Activated naive CD4-positive, alpha-beta T cell treated with anti-CD3 and anti-CD28 coated beads, Interleukin-2, amount 50 U/mL, for 24 hours (primary cell): ENCODE measurements at regions not wholly inside any gene's neighbourhood (a gene's known extent, or its start where the extent isn't known, plus 50 kb on each side); places are given as distances from the start of the nearest gene placed in this dataset.
"Not testable (repeated sequence)": the region's sequence is repeated elsewhere in the genome, so short reads cannot be mapped to it uniquely, and the experiment has no call there.

ENCODE experiments used
- H3K27ac Mint-ChIP-seq: one replicate; pipeline ENCODE4 v1.8.0; 2021; ENCODE audit warnings: mild to moderate bottlenecking, mixed read lengths
- H3K27me3 Mint-ChIP-seq: one replicate; pipeline ENCODE4 v1.8.0; 2021; ENCODE audit warnings: mixed read lengths
- H3K36me3 Mint-ChIP-seq: one replicate; pipeline ENCODE4 v1.8.0; 2021; ENCODE audit warnings: mixed read lengths
- H3K4me1 Mint-ChIP-seq: one replicate; pipeline ENCODE4 v1.8.0; 2021; ENCODE audit warnings: mixed read lengths
- H3K4me3 Mint-ChIP-seq: one replicate; pipeline ENCODE4 v1.8.0; 2021; ENCODE audit warnings: mild to moderate bottlenecking, mixed read lengths
- H3K9me3 Mint-ChIP-seq: one replicate; pipeline ENCODE4 v1.8.0; 2021; ENCODE audit warnings: mixed read lengths

- H3K27me3 Mint-ChIP-seq: no peaks in the 10 kb centered on the region
- no peaks in the 10 kb centered on the region for H3K36me3 Mint-ChIP-seq
- H3K9me3 Mint-ChIP-seq: peaks cover 11% of the 10 kb centered on the region
- H3K4me1 Mint-ChIP-seq: no peaks in the 10 kb centered on the region
- no peak overlapping the region for H3K27ac Mint-ChIP-seq
- no peak overlapping the region for H3K4me3 Mint-ChIP-seq
Observed at GRCh38 chr5:89695371-89695770, 714.2 kb downstream of the CETN3 start.

GRCh38 chr5:89694026-89694550 is 715.5 kb downstream of the CETN3 start:
- H3K27ac Mint-ChIP-seq: no peak overlapping the region
- H3K27me3 Mint-ChIP-seq: no peaks in the 10 kb centered on the region
- no peak overlapping the region for H3K4me3 Mint-ChIP-seq
- H3K9me3 Mint-ChIP-seq: no peaks in the 10 kb centered on the region
- H3K36me3 Mint-ChIP-seq: no peaks in the 10 kb centered on the region
- no peaks in the 10 kb centered on the region for H3K4me1 Mint-ChIP-seq

- no peaks in the 10 kb centered on the region for H3K27me3 Mint-ChIP-seq
- H3K27ac Mint-ChIP-seq: no peak overlapping the region
- no peaks in the 10 kb centered on the region for H3K9me3 Mint-ChIP-seq
- no peaks in the 10 kb centered on the region for H3K4me1 Mint-ChIP-seq
- H3K4me3 Mint-ChIP-seq: no peak overlapping the region
- no peaks in the 10 kb centered on the region for H3K36me3 Mint-ChIP-seq
Observed at GRCh38 chr5:89690331-89690730, 719.2 kb downstream of the CETN3 start.

- Mint-ChIP-seq H3K36me3 (no peaks in the 10 kb centered on the region), H3K9me3 (no peaks in the 10 kb centered on the region), H3K27me3 (no peaks in the 10 kb centered on the region), H3K27ac (no peak overlapping the region), H3K4me3 (no peak overlapping the region), H3K4me1 (no peaks in the 10 kb centered on the region)
Observed at GRCh38 chr5:89686081-89686765, 723.3 kb downstream of the CETN3 start.

DNA sequence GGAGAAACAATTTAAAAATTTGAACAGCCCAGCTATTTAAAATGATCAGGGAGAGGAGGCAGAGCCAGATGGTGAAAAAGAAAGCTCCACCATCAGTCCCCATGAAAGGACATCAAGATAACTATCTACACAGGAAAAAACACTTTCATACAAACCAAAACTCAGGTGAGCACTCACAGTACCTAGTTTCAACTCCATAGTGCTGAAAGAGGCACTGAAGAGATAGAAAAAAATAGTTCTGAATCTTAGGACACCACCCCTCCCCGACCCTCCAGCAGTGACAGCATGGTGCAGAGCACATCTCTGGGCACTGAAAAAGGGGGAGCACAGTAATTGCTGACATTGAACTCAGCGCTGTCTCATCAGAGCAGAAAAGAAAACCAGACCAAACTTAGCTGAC is 732.9 kb downstream of the CETN3 start:
- H3K27ac Mint-ChIP-seq: no peak overlapping the region
- no peak overlapping the region for H3K4me3 Mint-ChIP-seq
- no peaks in the 10 kb centered on the region for H3K9me3 Mint-ChIP-seq
- H3K36me3 Mint-ChIP-seq: no peaks in the 10 kb centered on the region
- peaks cover 2% of the 10 kb centered on the region for H3K27me3 Mint-ChIP-seq
- H3K4me1 Mint-ChIP-seq: no peaks in the 10 kb centered on the region

GRCh38 chr5:89673019-89673418 is 736.5 kb downstream of the CETN3 start:
- no peaks in the 10 kb centered on the region for H3K9me3 Mint-ChIP-seq

DNA sequence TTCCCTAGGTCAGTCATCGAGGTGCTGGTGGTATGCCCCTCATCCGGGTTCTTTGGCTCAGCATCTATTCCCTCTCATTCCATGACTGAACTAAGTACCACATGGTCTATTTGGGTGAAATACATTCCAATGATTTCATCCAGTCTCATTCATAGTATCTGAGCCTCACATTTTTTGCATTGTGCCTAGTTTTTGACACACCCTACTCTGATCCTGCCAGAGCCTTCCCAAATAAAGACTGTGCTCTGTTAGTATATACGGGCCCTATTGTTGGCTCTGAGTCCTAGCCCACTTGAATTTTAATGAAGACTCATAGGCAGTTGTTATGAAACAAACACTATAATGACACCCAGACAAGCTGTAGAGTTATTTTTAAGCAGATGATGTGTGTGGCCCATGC is 740.7 kb downstream of the CETN3 start:
- H3K9me3 Mint-ChIP-seq: peaks cover 6% of the 10 kb centered on the region
- H3K4me3 Mint-ChIP-seq: no peak overlapping the region
- no peaks in the 10 kb centered on the region for H3K36me3 Mint-ChIP-seq
- H3K27ac Mint-ChIP-seq: no peak overlapping the region
- H3K27me3 Mint-ChIP-seq: no peaks in the 10 kb centered on the region
- no peaks in the 10 kb centered on the region for H3K4me1 Mint-ChIP-seq

More at GRCh38 chr5:89673019-89673418, 736.5 kb downstream of the CETN3 start:
- Mint-ChIP-seq H3K27ac (no peak overlapping the region), H3K36me3 (no peaks in the 10 kb centered on the region), H3K4me1 (no peaks in the 10 kb centered on the region), H3K4me3 (no peak overlapping the region), H3K27me3 (peaks cover 2% of the 10 kb centered on the region)

DNA sequence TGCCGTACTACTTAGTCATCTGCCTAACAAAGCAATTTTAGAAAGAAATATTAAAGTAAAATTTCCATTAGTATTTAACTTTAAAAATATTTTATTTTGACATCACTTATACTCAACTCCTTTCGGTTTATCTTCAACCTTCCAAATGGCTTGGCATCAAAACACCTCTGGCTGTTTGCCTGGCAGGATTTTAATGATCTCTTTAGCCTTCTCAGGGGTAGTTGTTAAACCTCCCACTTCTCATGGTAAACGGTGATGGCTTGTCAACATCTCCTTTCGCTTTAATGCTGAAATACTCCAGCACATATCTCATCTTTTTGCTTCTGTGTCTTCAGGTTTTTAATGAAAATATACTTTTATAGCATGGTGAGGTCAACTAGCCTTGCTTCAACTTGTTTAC is 747.1 kb downstream of the CETN3 start:
- no peak overlapping the region for H3K4me3 Mint-ChIP-seq
- peaks cover 6% of the 10 kb centered on the region for H3K9me3 Mint-ChIP-seq
- H3K27me3 Mint-ChIP-seq: no peaks in the 10 kb centered on the region
- no peak overlapping the region for H3K27ac Mint-ChIP-seq
- no peaks in the 10 kb centered on the region for H3K4me1 Mint-ChIP-seq
- no peaks in the 10 kb centered on the region for H3K36me3 Mint-ChIP-seq

DNA sequence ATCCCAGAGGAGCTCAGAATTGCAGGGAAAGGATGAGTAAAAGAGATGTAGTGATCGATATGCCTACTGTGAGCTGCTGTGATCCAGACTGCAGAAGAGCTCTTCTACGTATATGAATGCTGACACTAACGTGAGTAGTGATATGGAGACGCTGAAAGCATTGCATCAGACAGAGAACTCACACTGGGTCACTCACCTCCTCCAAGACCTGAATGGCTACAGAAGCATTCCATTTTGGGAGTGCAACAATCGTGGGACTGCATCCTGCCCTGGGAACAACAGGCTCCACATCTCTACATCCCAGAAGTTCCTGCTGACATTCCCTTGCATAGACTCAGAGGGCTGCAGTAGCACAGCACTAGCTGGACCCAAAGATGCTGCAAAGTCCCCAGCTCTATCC is 755.9 kb upstream of the MEF2C start:
- Mint-ChIP-seq H3K27me3 (peaks cover 1% of the 10 kb centered on the region), H3K4me3 (no peak overlapping the region), H3K36me3 (no peaks in the 10 kb centered on the region), H3K4me1 (no peaks in the 10 kb centered on the region), H3K9me3 (peaks cover 19% of the 10 kb centered on the region), H3K27ac (no peak overlapping the region)

GRCh38 chr5:89634176-89634575 is 751.2 kb upstream of the MEF2C start:
- not testable (repeated sequence) for H3K36me3 Mint-ChIP-seq, H3K27ac Mint-ChIP-seq

GRCh38 chr5:89630064-89630463 is 747.1 kb upstream of the MEF2C start:
- H3K27ac Mint-ChIP-seq, H3K4me1 Mint-ChIP-seq, H3K4me3 Mint-ChIP-seq, H3K27me3 Mint-ChIP-seq, H3K36me3 Mint-ChIP-seq: not testable (repeated sequence)
- peaks cover 17% of the 10 kb centered on the region for H3K9me3 Mint-ChIP-seq

More at GRCh38 chr5:89634176-89634575, 751.2 kb upstream of the MEF2C start:
- not testable (repeated sequence) for H3K4me1 Mint-ChIP-seq, H3K27me3 Mint-ChIP-seq, H3K4me3 Mint-ChIP-seq
- H3K9me3 Mint-ChIP-seq: peaks cover 20% of the 10 kb centered on the region

DNA sequence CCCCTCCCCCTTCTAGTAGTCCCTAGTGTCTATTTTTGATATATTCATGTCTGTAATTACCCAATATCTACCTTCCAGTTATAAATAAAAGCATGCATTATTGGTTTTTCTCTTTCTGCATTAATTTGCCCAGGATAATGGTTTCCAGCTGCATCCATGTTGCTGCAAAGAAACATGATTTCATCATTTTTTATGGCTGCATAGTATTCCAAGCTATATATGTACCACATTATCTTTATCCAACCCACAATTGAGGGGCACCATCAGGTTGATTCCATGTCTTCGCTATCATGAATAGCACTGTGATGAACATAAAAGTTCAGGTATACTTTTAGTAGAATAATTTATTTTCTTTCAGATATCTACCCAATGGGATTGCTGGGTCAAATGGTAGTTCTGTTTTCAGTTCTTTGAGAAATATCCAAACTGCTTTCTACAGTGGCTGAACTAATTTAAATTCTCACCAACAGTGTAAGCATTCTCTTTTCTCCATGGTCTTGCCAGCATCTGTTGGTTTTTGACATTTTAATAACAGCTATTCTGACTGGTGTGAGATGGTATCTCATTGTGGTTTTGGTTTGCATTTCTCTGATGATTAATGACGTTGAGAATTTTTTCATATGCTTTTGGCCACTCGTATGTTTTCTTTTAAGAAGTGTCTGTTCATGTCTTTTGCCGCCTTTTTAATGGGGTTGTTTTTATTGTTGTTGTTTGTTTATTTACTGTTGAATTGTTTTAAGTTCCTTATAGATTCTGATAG is 746.1 kb upstream of the MEF2C start:
- H3K4me1 Mint-ChIP-seq: no peaks in the 10 kb centered on the region
- H3K9me3 Mint-ChIP-seq: peaks cover 12% of the 10 kb centered on the region
- no peaks in the 10 kb centered on the region for H3K27me3 Mint-ChIP-seq
- H3K4me3 Mint-ChIP-seq: no peak overlapping the region
- H3K36me3 Mint-ChIP-seq: no peaks in the 10 kb centered on the region
- H3K27ac Mint-ChIP-seq: no peak overlapping the region

DNA sequence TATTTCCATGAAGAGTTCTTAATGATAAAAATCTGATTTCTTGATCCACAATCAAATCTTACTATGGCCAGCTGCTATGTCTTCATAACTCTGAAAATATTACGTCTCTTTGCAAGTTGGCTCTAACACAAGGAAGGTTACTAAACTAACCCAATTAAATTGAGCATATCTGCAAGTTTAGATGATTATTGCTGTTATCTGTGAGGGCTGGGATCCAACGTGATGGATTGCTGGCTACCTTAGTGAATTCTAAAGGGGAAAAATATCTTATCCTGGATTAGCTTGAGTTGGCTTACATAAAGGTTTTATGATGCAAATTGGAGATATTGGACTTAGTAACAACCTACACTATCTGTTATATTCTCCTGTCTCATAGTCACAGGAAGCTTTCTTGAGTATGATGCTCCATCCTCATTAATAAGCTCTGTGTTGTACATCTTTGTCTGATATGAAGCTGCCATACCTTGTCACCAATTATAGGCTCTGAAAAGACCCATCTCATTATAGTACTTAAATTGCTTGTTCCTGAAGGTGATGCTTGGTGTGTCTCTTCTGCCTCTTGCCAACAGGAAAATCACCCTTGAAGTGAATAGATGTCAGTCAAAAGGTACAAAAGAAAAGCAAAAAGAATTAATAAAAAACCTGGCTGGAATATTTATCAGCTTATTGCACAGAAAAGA is 733.0 kb upstream of the MEF2C start:
- H3K27me3 Mint-ChIP-seq: no peaks in the 10 kb centered on the region
- H3K4me3 Mint-ChIP-seq: no peak overlapping the region
- no peaks in the 10 kb centered on the region for H3K4me1 Mint-ChIP-seq
- peaks cover 1% of the 10 kb centered on the region for H3K9me3 Mint-ChIP-seq
- no peaks in the 10 kb centered on the region for H3K36me3 Mint-ChIP-seq
- H3K27ac Mint-ChIP-seq: no peak overlapping the region

GRCh38 chr5:89613222-89613956 is 730.4 kb upstream of the MEF2C start:
- H3K27ac Mint-ChIP-seq: no peak overlapping the region
- H3K36me3 Mint-ChIP-seq: no peaks in the 10 kb centered on the region
- no peaks in the 10 kb centered on the region for H3K4me1 Mint-ChIP-seq
- no peak overlapping the region for H3K4me3 Mint-ChIP-seq
- H3K27me3 Mint-ChIP-seq: no peaks in the 10 kb centered on the region
- H3K9me3 Mint-ChIP-seq: no peaks in the 10 kb centered on the region

- no peaks in the 10 kb centered on the region for H3K36me3 Mint-ChIP-seq
- H3K27me3 Mint-ChIP-seq: no peaks in the 10 kb centered on the region
- H3K27ac Mint-ChIP-seq: no peak overlapping the region
- H3K4me3 Mint-ChIP-seq: no peak overlapping the region
- H3K9me3 Mint-ChIP-seq: no peaks in the 10 kb centered on the region
- H3K4me1 Mint-ChIP-seq: no peaks in the 10 kb centered on the region
Observed at GRCh38 chr5:89606939-89607534, 724.1 kb upstream of the MEF2C start.
